ENCODE measurements at regions not wholly inside any gene's neighbourhood (a gene's known extent, or its start where the extent isn't known, plus 50 kb on each side); places are given as distances from the start of the nearest gene placed in this dataset.

DNA sequence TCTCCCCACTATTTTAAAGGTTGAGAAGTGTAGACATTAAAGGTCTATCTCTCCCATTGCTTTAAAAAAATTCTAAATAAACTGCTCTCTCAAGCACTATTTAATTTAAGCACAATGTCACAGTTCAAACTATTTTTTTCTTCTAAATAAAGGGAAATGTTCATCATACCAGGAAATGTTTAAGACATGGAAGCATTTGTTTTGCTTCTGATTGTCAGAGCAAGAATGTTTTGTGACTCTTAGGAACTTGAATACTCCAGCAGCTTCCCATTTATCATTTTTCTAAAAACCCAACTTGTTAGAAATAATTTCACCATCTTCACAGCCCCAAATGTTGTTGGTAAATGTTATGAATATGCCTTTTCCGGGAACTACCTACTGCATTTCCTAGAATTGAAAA is 121.8 kb upstream of the NTF3 start:
- ChIA-PET CTCF (no interaction called here), POLR2A (no interaction called here)
- DNase-seq (no peak), ATAC-seq (ENCODE audit: low read depth) (no peak)
- intact Hi-C loops (cut with micrococcal nuclease), result no loop called here
- no peaks in the 10 kb centered on the region for H3K36me3 Mint-ChIP-seq (ENCODE audit: low read depth)
- no peak overlapping the region for H3K4me3 Mint-ChIP-seq
- TF ChIP-seq, protein P1, sequence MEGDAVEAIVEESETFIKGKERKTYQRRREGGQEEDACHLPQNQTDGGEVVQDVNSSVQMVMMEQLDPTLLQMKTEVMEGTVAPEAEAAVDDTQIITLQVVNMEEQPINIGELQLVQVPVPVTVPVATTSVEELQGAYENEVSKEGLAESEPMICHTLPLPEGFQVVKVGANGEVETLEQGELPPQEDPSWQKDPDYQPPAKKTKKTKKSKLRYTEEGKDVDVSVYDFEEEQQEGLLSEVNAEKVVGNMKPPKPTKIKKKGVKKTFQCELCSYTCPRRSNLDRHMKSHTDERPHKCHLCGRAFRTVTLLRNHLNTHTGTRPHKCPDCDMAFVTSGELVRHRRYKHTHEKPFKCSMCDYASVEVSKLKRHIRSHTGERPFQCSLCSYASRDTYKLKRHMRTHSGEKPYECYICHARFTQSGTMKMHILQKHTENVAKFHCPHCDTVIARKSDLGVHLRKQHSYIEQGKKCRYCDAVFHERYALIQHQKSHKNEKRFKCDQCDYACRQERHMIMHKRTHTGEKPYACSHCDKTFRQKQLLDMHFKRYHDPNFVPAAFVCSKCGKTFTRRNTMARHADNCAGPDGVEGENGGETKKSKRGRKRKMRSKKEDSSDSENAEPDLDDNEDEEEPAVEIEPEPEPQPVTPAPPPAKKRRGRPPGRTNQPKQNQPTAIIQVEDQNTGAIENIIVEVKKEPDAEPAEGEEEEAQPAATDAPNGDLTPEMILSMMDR (IDR thresholded peaks at IDR 0.05), result no peak
- H3K9me3 Mint-ChIP-seq, result peaks cover 3% of the 10 kb centered on the region
- H3K4me1 Mint-ChIP-seq, result no peaks in the 10 kb centered on the region
- H3K27ac Mint-ChIP-seq, result no peak overlapping the region
- H3K27me3 Mint-ChIP-seq, result no peaks in the 10 kb centered on the region

DNA sequence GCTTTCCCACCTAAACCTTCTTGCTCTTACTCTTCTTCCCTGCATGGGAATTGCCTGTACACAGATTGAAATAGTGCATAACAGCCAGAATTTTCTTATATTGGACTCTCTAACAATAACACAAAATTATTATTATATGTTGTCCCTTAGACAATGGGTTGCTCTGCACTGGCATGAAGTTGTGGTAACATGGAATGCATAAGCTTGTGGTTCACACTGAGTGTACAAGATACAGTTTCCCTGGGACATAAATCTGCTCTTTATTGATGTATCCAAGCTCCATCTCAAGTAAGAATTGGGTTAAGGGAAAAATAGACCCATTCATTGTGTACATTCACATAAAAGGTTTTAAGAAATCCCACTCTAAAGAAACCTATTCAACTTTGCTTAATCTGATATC is 114.4 kb upstream of the NTF3 start:
- TF ChIP-seq, protein P1 (IDR thresholded peaks at IDR 0.05), result no peak
- Mint-ChIP-seq H3K27me3 (peaks cover 15% of the 10 kb centered on the region), H3K4me1 (no peaks in the 10 kb centered on the region), H3K9me3 (peaks cover 5% of the 10 kb centered on the region), H3K4me3 (no peak overlapping the region), H3K27ac (no peak overlapping the region), H3K36me3 (ENCODE audit: low read depth) (no peaks in the 10 kb centered on the region)
- ATAC-seq (ENCODE audit: low read depth), result no peak
- intact Hi-C loops (cut with micrococcal nuclease), result no loop called here
- no peak for DNase-seq
- POLR2A ChIA-PET, result no interaction called here
- CTCF ChIA-PET, result no interaction called here

DNA sequence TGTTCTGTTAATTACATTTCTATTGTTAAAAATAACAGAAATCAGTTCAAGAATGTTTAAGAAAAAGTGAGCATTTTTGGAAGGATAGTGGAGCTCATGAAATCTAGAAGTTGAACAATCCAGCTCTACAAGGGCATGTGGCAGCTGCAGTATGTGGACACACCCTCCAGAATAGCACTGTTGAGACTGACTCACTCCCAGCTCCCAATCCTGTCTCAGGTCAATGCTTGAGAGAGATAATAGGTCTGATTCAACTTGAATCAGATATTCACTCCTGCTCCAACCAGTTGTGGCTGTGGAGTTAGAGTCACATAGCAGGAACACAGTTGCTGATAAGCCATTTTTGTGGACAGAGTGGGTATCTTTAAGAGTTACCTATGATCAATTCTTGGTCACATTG is 113.0 kb upstream of the NTF3 start:
- Mint-ChIP-seq H3K27me3 (peaks cover 15% of the 10 kb centered on the region), H3K4me1 (no peaks in the 10 kb centered on the region), H3K9me3 (peaks cover 9% of the 10 kb centered on the region), H3K4me3 (no peak overlapping the region), H3K27ac (no peak overlapping the region), H3K36me3 (ENCODE audit: low read depth) (no peaks in the 10 kb centered on the region)
- ChIA-PET CTCF (no interaction called here), POLR2A (no interaction called here)
- TF ChIP-seq, protein P1 (IDR thresholded peaks at IDR 0.05), result no peak
- ATAC-seq (ENCODE audit: low read depth) (no peak), DNase-seq (no peak)
- intact Hi-C loops (cut with micrococcal nuclease), result no loop called here

DNA sequence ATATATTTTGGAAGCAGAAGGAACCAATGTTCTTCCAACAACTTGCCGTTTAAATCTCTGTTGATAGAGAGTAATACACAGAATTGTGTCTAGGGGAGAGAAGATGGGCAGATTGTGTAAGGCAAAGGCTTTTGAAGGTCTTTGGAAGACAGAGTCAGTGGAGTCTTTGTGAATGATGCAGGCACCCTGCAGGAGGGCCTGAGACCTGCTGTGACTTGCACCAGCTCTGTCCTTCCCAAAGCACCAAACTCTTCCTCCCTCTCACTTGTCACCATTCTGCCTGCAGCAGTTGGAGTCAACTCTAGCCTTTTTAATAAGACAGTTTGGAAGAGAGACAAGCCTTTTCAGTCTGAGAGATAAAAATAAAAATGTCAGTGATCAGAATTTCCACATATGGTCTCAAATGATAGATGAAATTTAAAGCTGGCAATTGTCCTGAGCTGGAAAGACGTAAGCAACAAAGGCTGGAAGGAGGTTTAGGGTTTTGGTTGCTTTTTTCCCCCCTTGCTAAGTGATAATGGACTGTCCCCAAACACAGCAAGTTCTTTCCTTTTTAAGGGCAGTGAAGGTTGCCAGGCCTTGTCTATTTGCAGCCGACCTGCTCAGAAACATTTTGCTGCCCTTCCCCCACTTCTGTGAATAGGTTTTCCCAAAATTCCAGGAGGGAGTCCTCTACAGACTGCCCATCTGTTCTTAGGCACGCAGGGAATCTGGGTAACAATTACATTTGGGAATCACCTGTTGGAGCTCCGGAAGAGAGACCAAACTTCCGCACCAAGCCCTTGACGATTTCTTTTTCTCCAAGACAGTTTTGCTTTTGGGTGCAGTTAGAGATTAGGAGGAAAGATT is 103.0 kb upstream of the NTF3 start:
- DNase-seq (no peak), ATAC-seq (ENCODE audit: low read depth) (no peak)
- TF ChIP-seq, protein P1 (IDR thresholded peaks at IDR 0.05), result no peak
- POLR2A ChIA-PET, result no interaction called here
- Mint-ChIP-seq H3K4me1 (no peaks in the 10 kb centered on the region), H3K27me3 (peaks cover 5% of the 10 kb centered on the region), H3K4me3 (no peak overlapping the region), H3K27ac (no peak overlapping the region), H3K36me3 (ENCODE audit: low read depth) (no peaks in the 10 kb centered on the region), H3K9me3 (peaks cover 8% of the 10 kb centered on the region)
- CTCF ChIA-PET, result no interaction called here
- intact Hi-C loops (cut with micrococcal nuclease), result no loop called here

DNA sequence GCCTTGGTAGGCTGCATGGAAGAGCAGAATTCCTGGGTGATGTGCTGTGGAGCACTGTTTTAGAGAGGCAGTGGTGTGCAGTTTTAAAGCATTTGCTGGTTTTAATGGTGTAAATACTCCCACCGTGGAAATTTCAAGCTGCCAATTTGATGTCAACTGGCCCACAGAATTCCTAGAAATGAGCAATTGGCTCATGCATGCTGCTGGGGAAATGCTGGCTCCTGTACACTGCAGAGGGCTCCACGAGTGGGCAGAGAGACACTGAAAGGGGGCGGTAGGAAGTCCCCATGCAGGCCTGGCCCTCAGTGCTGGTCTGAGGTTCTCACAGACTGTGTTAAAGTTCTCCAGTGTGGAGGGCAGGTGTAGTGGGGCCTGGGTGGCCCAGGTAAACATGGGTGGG is 99.4 kb upstream of the NTF3 start:
- no peak for ATAC-seq (ENCODE audit: low read depth)

More for the DNA sequence above, 99.4 kb upstream of the NTF3 start:
- intact Hi-C loops (cut with micrococcal nuclease), result no loop called here
- H3K27me3 Mint-ChIP-seq, result peaks cover 2% of the 10 kb centered on the region
- TF ChIP-seq, protein P1 (IDR thresholded peaks at IDR 0.05), result no peak
- no peaks in the 10 kb centered on the region for H3K9me3 Mint-ChIP-seq
- ChIA-PET POLR2A (no interaction called here), CTCF (no interaction called here)
- H3K36me3 Mint-ChIP-seq (ENCODE audit: low read depth), result no peaks in the 10 kb centered on the region
- H3K4me3 Mint-ChIP-seq, result no peak overlapping the region
- H3K4me1 Mint-ChIP-seq, result no peaks in the 10 kb centered on the region
- no peak for DNase-seq
- no peak overlapping the region for H3K27ac Mint-ChIP-seq

Data from activated B cell treated with CpG ODN at 0.5 μM for 24 hours (primary cell).